Anterior cingulate cortex (tissue), 58 donors: ENCODE measurements at regions not wholly inside any gene's neighbourhood (a gene's known extent, or its start where the extent isn't known, plus 50 kb on each side); places are given as distances from the start of the nearest gene placed in this dataset.
"Not testable (repeated sequence)": the region's sequence is repeated elsewhere in the genome, so short reads cannot be mapped to it uniquely, and the experiment has no call there.

Experiments used
- DNase-seq, 58 donors: peaks; one replicate each; lab custom pipeline; 2025; lab: John Stamatoyannopoulos, UW

- DNase-seq = no peak
Measured at GRCh38 chr2:2663401-2664036, 332.4 kb upstream of the MYT1L start.

GRCh38 chr2:2662847-2663356, 331.8 kb upstream of the MYT1L start:
- no peak for DNase-seq

GRCh38 chr2:2662037-2662846, 331.2 kb upstream of the MYT1L start:
- DNase-seq = peak in 39 of 58 donors; percentile 16 to 78 (median 42)

GRCh38 chr2:2660789-2661355, 329.8 kb upstream of the MYT1L start:
- DNase-seq = no peak

- no peak for DNase-seq
Measured at GRCh38 chr2:2657121-2657962, 326.3 kb upstream of the MYT1L start.

GRCh38 chr2:2656115-2657011, 325.3 kb upstream of the MYT1L start:
- peak in 19 of 58 donors; percentile 10 to 61 (median 33) for DNase-seq

- peak in 1 of 58 donors; percentile 60 for DNase-seq
Measured at GRCh38 chr2:2655453-2656114, 324.5 kb upstream of the MYT1L start.

GRCh38 chr2:2653231-2653630, 322.2 kb upstream of the MYT1L start:
- DNase-seq = no peak

- no peak for DNase-seq
Measured at GRCh38 chr2:2650608-2651375, 319.7 kb upstream of the MYT1L start.

GRCh38 chr2:2649109-2650072, 318.3 kb upstream of the MYT1L start:
- DNase-seq = no peak

- no peak for DNase-seq
Measured at GRCh38 chr2:2648094-2648493, 317.0 kb upstream of the MYT1L start.

GRCh38 chr2:2647141-2647541, 316.1 kb upstream of the MYT1L start:
- DNase-seq = no peak

- peak in 4 of 58 donors; percentile 22 to 41 (median 26) for DNase-seq
Measured at GRCh38 chr2:2646433-2647051, 315.5 kb upstream of the MYT1L start.

- DNase-seq = no peak
Measured at GRCh38 chr2:2645162-2645855, 314.2 kb upstream of the MYT1L start.

GRCh38 chr2:2644751-2645150, 313.7 kb upstream of the MYT1L start:
- DNase-seq = not testable (repeated sequence)

- no peak for DNase-seq
Measured at GRCh38 chr2:2644040-2644439, 313.0 kb upstream of the MYT1L start.
